ENCODE measurements at regions not wholly inside any gene's neighbourhood (a gene's known extent, or its start where the extent isn't known, plus 50 kb on each side); places are given as distances from the start of the nearest gene placed in this dataset.

GRCh38 chr10:36119455-36119854 lies 477.4 kb upstream of the FZD8 start:
- TF ChIP-seq CTCF (IDR thresholded peaks at IDR 0.05; ENCODE audit: insufficient read depth, low read depth, low read length) (no peak), EZH2 (IDR thresholded peaks at IDR 0.05; ENCODE audit: insufficient read depth, low read length) (no peak)

All from astrocyte (in vitro differentiated cells and primary cell).